ENCODE measurements at regions not wholly inside any gene's neighbourhood (a gene's known extent, or its start where the extent isn't known, plus 50 kb on each side); places are given as distances from the start of the nearest gene placed in this dataset.

DNA sequence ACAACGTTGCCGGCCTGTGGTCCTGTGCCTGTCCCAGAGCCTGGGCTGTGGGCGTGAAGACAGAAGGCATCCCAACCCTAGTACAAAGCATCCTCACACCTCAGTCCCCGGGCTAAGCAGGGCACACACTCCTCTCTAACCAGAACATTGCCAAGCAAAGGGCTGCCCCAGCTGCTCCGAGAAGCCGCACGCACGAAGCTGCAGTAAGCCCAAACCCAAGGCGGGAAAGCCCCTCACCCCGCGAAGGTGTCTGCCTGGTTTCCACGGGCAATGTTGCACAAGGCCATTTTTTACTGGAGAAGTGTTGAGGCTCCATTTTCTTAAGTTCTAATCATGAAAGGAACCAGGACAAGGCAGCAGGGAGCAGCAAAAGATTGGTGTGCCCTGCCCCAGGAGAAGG, 519.0 kb downstream of the NPHP4 start:
- DNase-seq (ENCODE audit: insufficient read length, low spot score), result no peak
- no peak for TF ChIP-seq POLR2A (IDR thresholded peaks at IDR 0.05; ENCODE audit: low read depth, low read length)
- no peak for FAIRE-seq

DNA sequence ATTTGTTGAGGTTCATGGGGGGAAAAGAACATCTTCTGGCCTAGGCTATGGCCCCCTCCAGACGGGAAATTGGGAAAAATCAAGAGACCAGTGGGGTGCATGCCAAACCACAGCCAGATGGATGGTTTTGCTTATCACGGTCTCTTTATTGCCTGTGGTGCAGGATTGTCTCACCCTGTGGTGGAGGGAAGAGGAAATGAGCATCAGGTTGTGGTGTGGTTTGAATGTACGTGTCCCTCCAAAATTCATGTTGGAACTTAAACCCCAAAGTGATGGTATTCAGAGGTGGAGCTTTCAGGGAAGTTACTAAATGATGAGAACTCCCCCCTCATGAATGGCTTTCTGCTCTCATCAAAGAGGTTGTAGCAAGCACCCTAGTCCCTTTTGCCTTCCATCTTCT, 525.7 kb downstream of the NPHP4 start:
- DNase-seq (ENCODE audit: insufficient read length, low spot score) (no peak), FAIRE-seq (no peak)
- no peak for TF ChIP-seq POLR2A (IDR thresholded peaks at IDR 0.05; ENCODE audit: low read depth, low read length)

DNA sequence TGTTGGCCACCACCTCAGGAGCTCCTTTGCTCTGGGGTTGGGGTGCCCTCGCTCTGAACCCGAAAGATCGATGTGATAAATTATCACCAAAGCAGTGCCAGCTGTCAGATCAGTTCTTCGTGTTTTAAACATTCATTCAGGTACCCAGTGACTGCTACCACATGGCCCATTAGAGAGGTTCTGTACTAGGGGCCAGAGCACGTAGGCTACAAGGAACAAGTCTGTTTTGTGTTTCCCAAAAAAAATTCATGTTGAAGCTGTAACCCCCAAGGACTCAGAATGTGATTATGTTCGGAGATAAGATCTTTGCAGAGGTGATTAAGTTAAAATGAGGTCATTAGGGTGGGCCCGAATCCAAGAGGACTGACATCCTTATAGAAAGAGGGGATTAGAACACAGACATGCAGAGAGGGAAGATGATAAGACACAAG, 526.9 kb downstream of the NPHP4 start:
- FAIRE-seq (no peak), DNase-seq (ENCODE audit: insufficient read length, low spot score) (no peak)
- no peak for TF ChIP-seq POLR2A (IDR thresholded peaks at IDR 0.05; ENCODE audit: low read depth, low read length)

DNA sequence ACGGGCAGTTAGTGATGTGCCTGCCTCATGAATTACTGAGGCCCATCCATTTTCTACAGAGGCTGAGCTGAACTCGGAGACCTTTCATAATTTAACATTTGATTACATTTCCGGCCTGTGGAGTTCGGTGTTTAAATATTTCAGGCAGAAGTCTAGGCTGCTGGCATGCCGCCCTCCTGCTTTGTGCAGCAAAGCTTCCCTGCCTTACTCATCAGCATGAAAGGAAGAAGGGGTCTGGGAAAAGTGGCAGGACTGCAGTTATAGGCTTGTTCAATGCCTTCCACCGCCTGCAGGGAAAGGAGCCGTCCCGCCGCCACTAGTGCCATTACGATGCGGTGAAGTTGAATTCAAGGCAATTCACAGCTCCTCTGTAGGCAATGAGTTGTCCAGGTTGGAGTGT, 527.9 kb downstream of the NPHP4 start:
- DNase-seq (ENCODE audit: insufficient read length, low spot score), result no peak
- no peak for TF ChIP-seq POLR2A (IDR thresholded peaks at IDR 0.05; ENCODE audit: low read depth, low read length)
- no peak for FAIRE-seq

DNA sequence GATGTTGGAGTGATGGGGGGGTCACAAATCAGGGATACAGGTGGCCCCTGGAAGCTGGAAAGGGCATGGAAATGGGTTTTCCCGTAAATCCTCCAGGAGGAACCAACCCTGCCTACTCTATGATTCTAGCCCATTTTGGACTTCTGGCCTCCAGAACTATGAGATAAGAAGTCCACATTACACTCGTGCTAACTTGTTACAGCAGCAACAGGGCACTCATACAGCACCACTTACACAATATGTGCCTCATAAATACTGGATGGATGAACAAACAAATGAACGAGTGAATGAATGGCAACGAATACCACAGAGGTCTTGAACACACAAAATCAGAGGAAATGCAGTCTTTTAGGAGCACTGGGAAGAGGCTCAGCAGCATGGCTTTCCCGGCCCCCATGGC, 531.3 kb downstream of the NPHP4 start:
- FAIRE-seq (no peak), DNase-seq (ENCODE audit: insufficient read length, low spot score) (no peak)
- no peak for TF ChIP-seq POLR2A (IDR thresholded peaks at IDR 0.05; ENCODE audit: low read depth, low read length)

DNA sequence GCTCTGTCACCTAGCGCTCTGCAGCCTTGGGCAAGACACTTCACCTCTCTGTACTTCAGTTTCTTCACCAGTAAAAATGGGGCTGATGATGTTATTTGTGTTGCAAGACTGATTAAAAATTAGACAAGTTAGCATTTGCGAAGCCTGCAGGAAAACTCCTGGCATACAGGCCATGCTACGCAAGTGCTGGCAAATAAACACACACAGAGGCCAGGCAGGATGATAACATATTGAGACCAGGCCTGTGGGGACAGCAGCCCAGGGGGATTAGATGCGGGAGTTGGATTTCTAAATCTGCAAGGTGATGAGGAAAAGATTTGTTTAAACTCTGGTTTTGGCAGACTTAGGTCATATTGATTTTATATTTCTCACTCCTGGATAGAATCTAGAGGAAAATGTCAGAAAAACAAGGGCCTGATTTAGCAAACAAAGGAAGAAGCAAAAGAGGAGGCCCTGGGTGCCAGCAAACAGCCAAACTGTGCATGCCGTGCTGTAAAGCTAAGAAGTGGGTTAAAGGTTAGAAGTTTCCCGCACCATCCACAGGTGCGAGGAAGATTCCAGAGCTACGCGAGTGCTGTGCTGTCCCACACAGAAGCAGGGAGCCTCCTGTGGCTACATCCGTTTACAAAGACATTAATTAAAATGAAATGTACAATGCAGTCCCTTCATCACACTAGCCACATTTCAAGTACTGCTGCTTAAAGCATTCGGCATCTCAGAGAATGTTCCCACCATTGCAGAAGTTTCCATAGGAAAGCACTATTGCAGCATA, 532.2 kb downstream of the NPHP4 start:
- DNase-seq (ENCODE audit: insufficient read length, low spot score) (no peak), FAIRE-seq (no peak)
- TF ChIP-seq POLR2A (IDR thresholded peaks at IDR 0.05; ENCODE audit: low read depth, low read length), result no peak

DNA sequence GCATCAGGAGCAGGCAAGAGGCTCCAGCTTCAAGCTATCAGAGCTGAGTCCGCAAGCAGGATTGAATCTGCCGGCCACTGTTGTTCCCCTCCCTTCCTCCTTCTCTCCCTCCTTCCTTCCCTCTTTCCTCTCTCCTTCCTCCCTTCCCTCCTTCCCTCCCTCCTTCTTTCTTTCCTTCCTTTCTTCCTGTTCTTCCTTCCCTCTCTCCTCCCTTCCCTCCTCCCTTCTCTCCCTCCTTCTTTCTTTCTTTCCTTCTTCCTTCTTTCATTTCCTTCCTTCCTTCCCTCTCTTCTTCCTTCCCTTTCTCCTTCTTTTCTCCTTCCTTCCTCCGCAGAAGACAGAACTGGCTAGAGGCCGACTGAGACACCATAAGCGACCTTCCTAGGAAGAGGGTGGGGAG, 534.0 kb downstream of the NPHP4 start:
- no peak for TF ChIP-seq POLR2A (IDR thresholded peaks at IDR 0.05; ENCODE audit: low read depth, low read length)
- no peak for FAIRE-seq

DNA sequence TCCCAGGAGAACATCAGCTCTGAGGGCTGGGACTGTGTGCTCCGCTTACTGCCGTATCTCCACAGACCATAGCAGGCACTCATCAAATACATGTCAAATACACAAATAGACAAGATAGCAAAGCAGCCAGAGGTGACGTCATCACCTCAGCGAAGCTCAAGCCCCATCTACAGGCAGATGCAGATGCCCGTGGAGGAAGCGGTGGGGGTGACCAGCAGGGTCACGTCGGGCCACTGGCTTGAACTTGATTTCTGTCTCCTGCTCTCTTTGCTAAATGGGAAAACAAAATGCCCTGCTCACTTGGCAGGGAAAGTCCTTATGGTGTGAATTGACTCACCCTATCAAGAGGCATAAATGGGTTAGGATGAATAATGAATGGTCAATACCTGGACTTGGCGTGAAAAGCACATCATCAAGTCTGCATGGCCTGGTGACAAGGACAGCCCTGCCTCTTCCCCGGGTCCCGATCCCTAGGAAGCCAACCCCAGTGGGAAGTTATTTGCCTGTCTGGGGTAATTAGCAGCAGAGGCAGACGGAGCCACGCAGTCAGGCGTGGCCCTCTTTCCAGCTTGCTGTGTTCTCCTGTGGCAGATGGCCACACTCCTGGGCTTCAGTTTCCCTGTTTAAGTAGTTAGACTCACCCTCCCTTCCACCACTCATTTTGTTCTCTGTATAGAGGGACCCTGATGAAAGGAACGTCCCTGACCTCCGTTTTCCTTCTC, 536.0 kb downstream of the NPHP4 start:
- FAIRE-seq (no peak), DNase-seq (ENCODE audit: insufficient read length, low spot score) (no peak)
- no peak for TF ChIP-seq POLR2A (IDR thresholded peaks at IDR 0.05; ENCODE audit: low read depth, low read length)

More for the DNA sequence above, 534.0 kb downstream of the NPHP4 start:
- no peak for DNase-seq (ENCODE audit: insufficient read length, low spot score)

DNA sequence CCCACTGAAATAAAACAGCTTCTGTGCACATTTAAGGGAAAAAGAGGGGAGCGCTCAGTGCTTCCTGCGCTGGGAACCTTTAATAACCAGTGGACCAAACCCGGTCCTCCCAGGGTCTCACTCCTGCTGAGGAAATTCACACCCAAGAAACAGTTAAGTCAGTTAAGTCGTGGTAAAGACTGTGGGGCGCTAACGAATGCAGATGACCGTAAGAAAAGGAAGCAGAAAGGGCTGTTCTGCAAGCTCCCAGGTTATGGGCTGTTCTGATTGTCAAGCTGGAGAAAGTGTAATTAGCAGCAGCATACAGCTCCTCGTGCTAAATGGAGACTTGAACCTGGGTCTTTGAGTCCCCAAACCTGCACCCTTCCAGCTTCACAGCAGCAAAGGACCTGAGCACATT, 536.6 kb downstream of the NPHP4 start:
- no peak for TF ChIP-seq POLR2A (IDR thresholded peaks at IDR 0.05; ENCODE audit: low read depth, low read length)
- DNase-seq (ENCODE audit: insufficient read length, low spot score), result no peak
- no peak for FAIRE-seq

DNA sequence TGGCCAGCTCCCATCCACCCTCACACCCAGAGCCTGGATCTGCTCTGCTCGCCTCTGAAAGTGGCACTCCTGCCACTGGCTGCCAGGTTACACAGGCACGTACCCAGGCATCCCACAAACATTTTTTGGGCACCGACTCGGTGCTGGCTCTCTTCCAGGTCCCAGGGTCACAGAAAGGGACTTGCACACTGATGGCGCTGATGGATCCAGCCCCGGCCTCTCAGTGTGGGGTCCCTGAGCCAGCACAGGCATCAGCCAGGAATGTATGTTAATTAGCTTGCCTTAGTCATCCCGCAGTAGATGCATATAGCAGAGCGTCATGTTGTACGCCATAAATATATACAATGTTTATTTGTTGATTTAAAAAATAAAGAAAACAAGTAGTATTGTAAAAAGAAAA, 537.2 kb downstream of the NPHP4 start:
- FAIRE-seq, result no peak
- TF ChIP-seq POLR2A (IDR thresholded peaks at IDR 0.05; ENCODE audit: low read depth, low read length), result no peak

DNA sequence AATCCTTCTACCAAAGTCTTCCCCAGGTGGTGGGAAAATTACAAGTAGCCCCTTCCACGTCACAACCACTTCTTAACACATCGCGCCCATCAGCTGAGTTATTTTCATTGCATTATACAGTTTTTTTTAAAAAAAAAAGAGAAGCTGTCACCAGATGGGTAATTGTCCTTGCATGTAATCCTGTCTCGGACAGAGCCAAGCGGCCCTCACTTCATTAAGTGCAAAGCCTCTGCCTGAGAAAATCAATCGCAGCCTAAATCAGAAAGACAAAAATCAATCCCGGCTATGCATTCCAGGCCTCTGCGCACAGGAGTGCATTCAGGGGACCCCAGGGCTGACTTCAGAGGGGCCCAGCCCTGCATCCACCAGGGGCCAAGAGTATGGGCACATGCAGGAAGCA, 538.9 kb downstream of the NPHP4 start:
- no peak for TF ChIP-seq POLR2A (IDR thresholded peaks at IDR 0.05; ENCODE audit: low read depth, low read length)
- DNase-seq (ENCODE audit: insufficient read length, low spot score) (no peak), FAIRE-seq (no peak)

More for the DNA sequence above, 537.2 kb downstream of the NPHP4 start:
- DNase-seq (ENCODE audit: insufficient read length, low spot score), result no peak

DNA sequence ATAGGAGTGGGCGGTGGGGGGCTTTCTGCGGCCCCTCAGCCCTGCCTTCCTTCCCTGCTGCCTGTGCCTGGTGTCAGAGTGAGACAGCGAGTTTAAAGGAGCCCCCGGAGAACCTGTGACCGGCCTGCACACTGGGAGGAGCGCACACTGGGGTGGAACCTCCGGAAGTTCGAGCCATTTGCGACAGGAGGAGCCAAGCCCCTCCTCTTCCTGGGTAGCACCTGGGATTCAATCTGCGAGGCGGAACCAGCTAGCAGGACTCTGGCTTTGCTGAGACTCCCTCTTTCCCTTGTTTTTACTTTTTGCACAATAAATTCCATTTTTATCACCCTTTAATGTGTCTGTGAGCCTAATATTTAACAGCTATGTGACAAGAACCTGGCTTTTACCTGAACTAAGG, 540.6 kb downstream of the NPHP4 start:
- DNase-seq (ENCODE audit: insufficient read length, low spot score), result no peak
- no peak for TF ChIP-seq POLR2A (IDR thresholded peaks at IDR 0.05; ENCODE audit: low read depth, low read length)
- FAIRE-seq, result no peak

DNA sequence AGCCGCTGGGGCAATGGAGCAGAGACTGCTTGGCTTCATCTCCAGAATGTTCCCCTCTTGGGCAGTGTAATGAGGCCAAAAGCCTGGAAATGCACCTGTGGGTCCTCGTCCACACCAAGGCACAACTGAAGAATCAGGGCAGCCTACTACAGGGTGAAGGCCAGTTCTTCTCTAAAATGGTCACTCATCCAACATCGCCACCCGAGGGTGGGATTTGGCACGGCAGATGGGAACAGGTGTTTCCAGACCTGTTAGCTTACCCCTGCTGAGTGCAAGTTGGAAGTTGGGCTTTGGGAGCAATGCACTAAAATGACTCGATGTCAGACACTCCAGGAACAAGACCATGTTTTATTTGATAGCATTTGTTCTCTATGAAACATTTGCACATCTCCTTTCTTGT, 543.7 kb downstream of the NPHP4 start:
- DNase-seq (ENCODE audit: insufficient read length, low spot score), result no peak
- FAIRE-seq, result no peak
- no peak for TF ChIP-seq POLR2A (IDR thresholded peaks at IDR 0.05; ENCODE audit: low read depth, low read length)

DNA sequence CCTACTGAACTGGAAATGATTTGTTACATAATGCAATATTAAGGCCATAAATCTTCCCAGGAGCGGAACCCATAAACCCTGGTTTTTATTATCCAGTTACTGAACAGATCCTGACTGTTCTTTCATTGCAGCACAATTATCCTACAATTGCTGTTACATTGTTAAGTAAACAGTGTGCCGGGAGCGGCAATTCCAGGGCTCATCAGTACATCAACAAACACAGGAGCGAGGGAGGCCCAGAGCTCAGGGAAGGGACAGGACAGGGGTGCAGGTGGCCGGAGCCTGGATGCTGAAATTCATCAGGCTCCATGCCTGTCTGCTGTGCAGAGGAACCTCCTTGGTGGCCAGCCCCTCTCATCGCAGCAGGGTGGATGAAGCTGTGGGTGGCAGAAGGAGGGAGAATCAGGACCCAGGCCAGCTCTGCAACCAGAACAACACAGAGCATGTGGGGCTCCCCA, 544.7 kb downstream of the NPHP4 start:
- DNase-seq (ENCODE audit: insufficient read length, low spot score) (no peak), FAIRE-seq (no peak)
- TF ChIP-seq POLR2A (IDR thresholded peaks at IDR 0.05; ENCODE audit: low read depth, low read length), result no peak

DNA sequence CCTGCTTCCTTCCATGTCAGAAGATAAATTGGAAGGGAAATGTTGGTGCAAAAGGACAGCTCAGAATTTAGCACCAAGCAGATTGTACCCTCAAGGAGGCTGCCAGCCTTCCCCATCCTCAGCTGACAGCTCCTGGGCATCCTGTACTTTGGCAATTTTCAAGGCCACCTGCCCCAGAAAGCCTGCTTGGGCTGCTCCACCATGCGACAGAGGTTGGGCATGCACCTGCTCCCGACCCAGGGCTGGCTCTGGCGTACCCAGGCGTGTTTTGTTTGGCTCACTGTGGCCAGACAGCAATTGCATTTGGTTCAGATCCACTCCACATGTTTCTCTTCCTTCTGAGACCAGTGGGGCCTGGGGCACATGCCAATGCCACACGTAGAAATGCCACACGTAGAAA, 547.8 kb downstream of the NPHP4 start:
- DNase-seq (ENCODE audit: insufficient read length, low spot score) (no peak), FAIRE-seq (no peak)
- no peak for TF ChIP-seq POLR2A (IDR thresholded peaks at IDR 0.05; ENCODE audit: low read depth, low read length)
